B cell (primary cell): ENCODE measurements at regions not wholly inside any gene's neighbourhood (a gene's known extent, or its start where the extent isn't known, plus 50 kb on each side); places are given as distances from the start of the nearest gene placed in this dataset.

Experiments used
- ATAC-seq: fragments of 200-7000 bp; cut with Tn5 transposase; one replicate; pipeline ENCODE4 v1.10.0; 2021; ENCODE audit warnings: low read depth, mild to moderate bottlenecking, moderate number of reproducible peaks, moderate library complexity
- CTCF ChIA-PET: fragments of 350-600 bp; sonication (Branson Sonifier 250); formaldehyde crosslinking; loops from one replicate; lab custom pipeline; 2021; ENCODE audit warnings: antibody characterized with exemption, inconsistent platforms; lab: Charles Lee
- POLR2A ChIA-PET: fragments of 350-600 bp; sonication (Branson Sonifier 250); formaldehyde crosslinking; loops from one replicate; lab custom pipeline; 2021; ENCODE audit warnings: antibody characterized with exemption; lab: Charles Lee
- DNase-seq: peaks from one replicate; pipeline ENCODE4 v3.0.0; 2013
- H2AFZ ChIP-seq: 2 replicates; pipeline ENCODE4 v1.6.1; 2012; ENCODE audit warnings: mild to moderate bottlenecking, low read depth, low read length; ENCODE audit not compliant: insufficient read depth, poor library complexity, severe bottlenecking
- H3K27ac ChIP-seq, 2 donors: 1 replicate in 1 of 2; 2 replicates in 1 of 2; pipeline ENCODE4 v1.5.1; 2012 to 2013; ENCODE audit warnings: low read length in 2 of 2, mild to moderate bottlenecking in 2 of 2, moderate library complexity in 1 of 2
- H3K27me3 ChIP-seq, 4 experiments: fragments of 200-600 bp in 1 of 4; sonication (generic) in 1 of 4; replicated peaks in 1 of 4; 1 replicate in 2 of 4; 2 replicates in 2 of 4; pipeline versions ENCODE4 v1.6.1 to v1.7.0; 2013 to 2016; ENCODE audit warnings: low read length in 3 of 4, mild to moderate bottlenecking in 2 of 4, mixed read lengths in 1 of 4, moderate library complexity in 1 of 4; ENCODE audit not compliant: insufficient read depth in 4 of 4, control insufficient read depth in 3 of 4; ENCODE audit errors: control extremely low read depth in 1 of 4
- H3K36me3 ChIP-seq, 2 experiments: replicated peaks in 1 of 2; 1 replicate in 1 of 2; 2 replicates in 1 of 2; pipeline versions ENCODE4 v1.6.1 to v1.7.1; 2013; ENCODE audit warnings: low read length in 1 of 2; ENCODE audit not compliant: insufficient read depth in 2 of 2, control insufficient read depth in 1 of 2; ENCODE audit errors: control extremely low read depth in 1 of 2, extremely low read depth in 1 of 2
- H3K4me1 ChIP-seq, 2 donors: fragments of 200-600 bp in 1 of 2; sonication (generic) in 1 of 2; 1 replicate in 1 of 2; 2 replicates in 1 of 2; pipeline versions ENCODE4 v1.5.1 to v1.6.1; 2013 to 2017; ENCODE audit warnings: low read length in 2 of 2; ENCODE audit not compliant: control insufficient read depth in 2 of 2, insufficient read depth in 2 of 2
- H3K4me2 ChIP-seq: replicated peaks from 2 replicates; pipeline ENCODE3; 2012; ENCODE audit warnings: mild to moderate bottlenecking, low read depth, low read length; ENCODE audit not compliant: poor library complexity, severe bottlenecking
- H3K4me3 ChIP-seq, 5 experiments: fragments of 200-600 bp in 1 of 5; sonication (generic) in 1 of 5; 1 replicate in 3 of 5; 2 replicates in 2 of 5; pipeline versions ENCODE4 v1.5.1 to v1.7.0; 2011 to 2016; ENCODE audit warnings: low read length in 4 of 5, mild to moderate bottlenecking in 4 of 5, low read depth in 2 of 5, control low read depth in 1 of 5, moderate library complexity in 1 of 5; ENCODE audit not compliant: insufficient read depth in 1 of 5; ENCODE audit errors: control extremely low read depth in 1 of 5, extremely low read depth in 1 of 5
- H3K79me2 ChIP-seq: fragments of 200-600 bp; sonication (generic); one replicate; pipeline ENCODE4 v1.6.0; 2016; ENCODE audit warnings: low read length; ENCODE audit not compliant: control insufficient read depth, insufficient read depth
- H3K9ac ChIP-seq: fragments of 200-600 bp; sonication (generic); 2 replicates; pipeline ENCODE4 v1.6.1; 2017; ENCODE audit warnings: mild to moderate bottlenecking, low read length, moderate library complexity
- H3K9me3 ChIP-seq, 3 donors: one replicate each; pipeline versions ENCODE4 v1.6.1 to v1.7.1; 2013; ENCODE audit warnings: low read length in 2 of 3; ENCODE audit not compliant: control insufficient read depth in 2 of 3, insufficient read depth in 1 of 3; ENCODE audit errors: control extremely low read depth in 1 of 3
- H4K20me1 ChIP-seq: 2 replicates; pipeline ENCODE4 v1.6.0; 2012; ENCODE audit warnings: mild to moderate bottlenecking, low read length; ENCODE audit not compliant: insufficient read depth, control insufficient read depth, poor library complexity, severe bottlenecking
- H3K27ac Mint-ChIP-seq: one replicate; pipeline ENCODE4 v1.8.0; 2021; ENCODE audit warnings: mixed read lengths
- H3K27me3 Mint-ChIP-seq: one replicate; pipeline ENCODE4 v1.8.0; 2021; ENCODE audit warnings: mixed read lengths
- H3K4me1 Mint-ChIP-seq: one replicate; pipeline ENCODE4 v1.8.0; 2021; ENCODE audit warnings: mixed read lengths
- H3K4me3 Mint-ChIP-seq: one replicate; pipeline ENCODE4 v1.8.0; 2021; ENCODE audit warnings: mixed read lengths
- H3K9me3 Mint-ChIP-seq: one replicate; pipeline ENCODE4 v1.8.0; 2022; ENCODE audit warnings: mixed read lengths; ENCODE audit not compliant: insufficient read depth
- CTCF ChIP-seq: fragments of 200-600 bp; IDR thresholded peaks from one replicate; pipeline ENCODE4 v1.8.0; 2022; ENCODE audit warnings: antibody characterized with exemption, mild to moderate bottlenecking
- EZH2 ChIP-seq: IDR thresholded peaks from 2 replicates; pipeline ENCODE4 v1.6.1; 2012; ENCODE audit warnings: borderline replicate concordance, low read depth, mild to moderate bottlenecking, moderate library complexity, low read length; ENCODE audit not compliant: insufficient read depth, poor library complexity, severe bottlenecking
- WGBS: methylation state at CpG from one replicate; pipeline ENCODE4 v1.1.5; 2013; ENCODE audit warnings: missing lambda C conversion rate; ENCODE audit not compliant: insufficient coverage; 5-methylcytosine and 5-hydroxymethylcytosine counted together
- intact Hi-C: fragments of 100-400 bp; cut with micrococcal nuclease; formaldehyde crosslinking; loops from one replicate; pipeline ENCODE4 v1.10.0; 2022

- H3K9ac ChIP-seq = no peak overlapping the region
- CTCF ChIA-PET = no interaction called here
- no CpG with 5 or more reads among the region's 6 CpGs for WGBS
These were observed 104.8 kb upstream of the CADM1 start for GRCh38 chr11:115608976-115609375.

GRCh38 chr11:115607621-115608221, 103.5 kb upstream of the CADM1 start:
- no peak overlapping the region for H3K27ac Mint-ChIP-seq
- WGBS = 79% methylated on average over 13 of the region's 13 CpGs
- Histone ChIP-seq H3K9ac (no peak overlapping the region), H2AFZ (no peak overlapping the region), H3K36me3 (no peaks in the 10 kb centered on the region), H3K4me3 (no peak overlapping the region), H3K4me1 (no peaks in the 10 kb centered on the region), H3K9me3 (peaks cover 0 to 2% (median 0%) of the 10 kb centered on the region in 3 donors), H3K27me3 (no peaks in the 10 kb centered on the region), H3K27ac (no peak overlapping the region), H3K4me2 (no peak overlapping the region), H3K79me2 (no peaks in the 10 kb centered on the region), H4K20me1 (no peaks in the 10 kb centered on the region)
- TF ChIP-seq CTCF (no peak), EZH2 (no peak)
- no peaks in the 10 kb centered on the region for H3K9me3 Mint-ChIP-seq
- no peak for DNase-seq
- H3K4me3 Mint-ChIP-seq = no peak overlapping the region
- H3K4me1 Mint-ChIP-seq = no peaks in the 10 kb centered on the region
- intact Hi-C loops = no loop called here
- ChIA-PET POLR2A (no interaction called here), CTCF (no interaction called here)
- ATAC-seq = no peak
- no peaks in the 10 kb centered on the region for H3K27me3 Mint-ChIP-seq

More at GRCh38 chr11:115608976-115609375, 104.8 kb upstream of the CADM1 start:
- Histone ChIP-seq H3K9me3 (peaks cover 0 to 2% (median 0%) of the 10 kb centered on the region in 3 donors), H3K4me3 (no peak overlapping the region), H3K4me2 (no peak overlapping the region), H3K79me2 (no peaks in the 10 kb centered on the region), H3K4me1 (no peaks in the 10 kb centered on the region), H3K27me3 (no peaks in the 10 kb centered on the region), H3K27ac (no peak overlapping the region), H3K36me3 (no peaks in the 10 kb centered on the region), H4K20me1 (no peaks in the 10 kb centered on the region), H2AFZ (no peak overlapping the region)
- H3K27ac Mint-ChIP-seq = no peak overlapping the region
- H3K4me3 Mint-ChIP-seq = no peak overlapping the region
- TF ChIP-seq CTCF (no peak), EZH2 (no peak)
- POLR2A ChIA-PET = no interaction called here
- H3K27me3 Mint-ChIP-seq = no peaks in the 10 kb centered on the region
- ATAC-seq = no peak
- intact Hi-C loops = no loop called here
- H3K4me1 Mint-ChIP-seq = no peaks in the 10 kb centered on the region
- DNase-seq = no peak
- H3K9me3 Mint-ChIP-seq = no peaks in the 10 kb centered on the region
